Germinal center (tissue), 1 donor: ENCODE measurements at regions not wholly inside any gene's neighbourhood (a gene's known extent, or its start where the extent isn't known, plus 50 kb on each side); places are given as distances from the start of the nearest gene placed in this dataset.

ENCODE experiments used
- DNase-seq: peaks from one replicate; pipeline ENCODE4 v3.0.0; 2012; ENCODE audit warnings: mixed read lengths, low spot score

DNA sequence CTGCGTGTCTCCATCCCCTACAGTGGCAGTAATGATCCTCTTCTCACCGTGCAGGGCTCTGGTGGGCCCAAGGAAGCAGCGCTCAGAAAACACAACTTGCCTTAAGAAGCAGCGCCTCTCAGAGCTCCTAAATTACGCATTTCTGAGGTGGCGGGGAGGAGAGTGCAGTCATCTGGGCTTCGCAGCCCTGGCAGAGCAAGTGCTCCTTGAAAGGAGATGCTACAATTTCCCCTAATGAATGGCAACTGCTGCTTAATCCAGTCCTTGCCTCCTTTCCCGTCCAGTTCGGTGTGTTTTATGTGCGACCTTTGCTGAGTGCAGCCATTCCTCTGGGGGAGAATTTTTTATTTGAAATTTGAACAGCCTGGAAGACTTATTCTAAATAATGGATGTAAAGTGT is 287.3 kb downstream of the PTPRU start:
- no peak for DNase-seq

DNA sequence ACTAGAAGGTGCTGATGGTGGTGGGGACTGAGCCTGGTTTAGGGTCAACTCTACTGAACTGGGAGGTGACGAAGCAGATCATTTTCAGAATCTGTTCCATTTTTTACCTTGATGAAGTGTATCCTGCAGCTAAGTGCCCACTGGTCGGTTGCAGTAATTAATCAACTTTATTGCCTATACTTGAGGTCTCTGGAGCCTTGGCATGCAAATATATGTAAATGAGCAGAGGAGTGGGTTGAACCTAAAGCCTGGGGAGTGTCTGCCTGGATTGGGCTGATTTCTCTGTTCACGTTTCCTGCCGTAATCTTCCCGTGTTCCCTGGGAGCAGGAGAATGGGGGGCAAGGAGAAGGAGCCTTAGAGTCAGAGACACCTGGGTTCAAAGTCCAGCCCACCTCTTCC is 286.8 kb downstream of the PTPRU start:
- no peak for DNase-seq

DNA sequence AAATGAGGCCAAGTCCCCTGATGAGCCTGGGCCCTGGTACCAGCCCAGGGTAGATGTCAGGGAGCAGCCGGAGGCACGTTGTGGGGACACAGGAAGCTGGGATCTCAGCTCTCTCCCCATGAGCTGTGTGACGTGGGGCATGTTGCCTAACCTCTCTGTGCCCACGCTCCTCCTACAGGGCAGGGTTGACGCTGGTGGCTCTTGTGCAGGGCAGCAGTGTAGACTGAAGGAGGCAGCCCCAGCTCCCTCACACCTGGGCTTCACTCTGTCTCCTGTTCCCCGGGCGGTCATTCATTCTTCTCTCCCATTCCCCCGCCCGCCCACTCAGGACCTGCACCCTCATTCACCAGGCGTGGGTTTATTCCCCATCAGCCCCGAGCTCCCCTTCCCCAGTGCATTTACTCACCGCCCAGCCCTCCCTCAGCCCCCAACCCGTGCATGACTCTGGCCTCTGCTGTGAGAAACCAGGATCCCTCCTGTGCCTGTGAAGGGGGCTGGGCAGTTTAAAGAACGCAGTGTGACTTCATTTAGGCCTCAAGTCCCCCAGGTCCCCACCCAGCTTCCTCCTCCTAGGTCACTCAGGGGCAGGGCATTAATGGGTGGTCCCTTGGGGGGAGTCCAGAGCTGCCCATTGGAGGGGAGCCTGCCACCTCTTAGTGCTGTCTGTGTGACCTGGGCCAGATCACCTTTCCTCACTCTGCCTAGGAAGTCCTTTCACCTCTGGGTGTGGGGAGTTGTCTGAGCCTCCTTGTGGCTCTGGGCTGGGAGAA is 285.7 kb downstream of the PTPRU start:
- no peak for DNase-seq

DNA sequence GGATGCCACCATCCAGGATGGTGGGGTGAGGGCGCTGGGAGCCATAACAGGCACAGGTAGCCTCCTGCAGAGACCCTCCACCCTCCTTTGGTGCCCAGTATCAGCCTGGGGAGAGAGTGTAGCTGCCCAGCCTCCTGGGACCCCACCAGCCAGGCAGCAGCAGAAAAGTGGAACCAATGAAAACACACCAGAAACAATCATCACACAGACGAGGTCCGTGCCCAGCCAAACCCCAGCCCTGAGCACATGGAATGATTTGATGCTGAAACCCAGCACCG is 285.1 kb downstream of the PTPRU start:
- DNase-seq, result no peak

DNA sequence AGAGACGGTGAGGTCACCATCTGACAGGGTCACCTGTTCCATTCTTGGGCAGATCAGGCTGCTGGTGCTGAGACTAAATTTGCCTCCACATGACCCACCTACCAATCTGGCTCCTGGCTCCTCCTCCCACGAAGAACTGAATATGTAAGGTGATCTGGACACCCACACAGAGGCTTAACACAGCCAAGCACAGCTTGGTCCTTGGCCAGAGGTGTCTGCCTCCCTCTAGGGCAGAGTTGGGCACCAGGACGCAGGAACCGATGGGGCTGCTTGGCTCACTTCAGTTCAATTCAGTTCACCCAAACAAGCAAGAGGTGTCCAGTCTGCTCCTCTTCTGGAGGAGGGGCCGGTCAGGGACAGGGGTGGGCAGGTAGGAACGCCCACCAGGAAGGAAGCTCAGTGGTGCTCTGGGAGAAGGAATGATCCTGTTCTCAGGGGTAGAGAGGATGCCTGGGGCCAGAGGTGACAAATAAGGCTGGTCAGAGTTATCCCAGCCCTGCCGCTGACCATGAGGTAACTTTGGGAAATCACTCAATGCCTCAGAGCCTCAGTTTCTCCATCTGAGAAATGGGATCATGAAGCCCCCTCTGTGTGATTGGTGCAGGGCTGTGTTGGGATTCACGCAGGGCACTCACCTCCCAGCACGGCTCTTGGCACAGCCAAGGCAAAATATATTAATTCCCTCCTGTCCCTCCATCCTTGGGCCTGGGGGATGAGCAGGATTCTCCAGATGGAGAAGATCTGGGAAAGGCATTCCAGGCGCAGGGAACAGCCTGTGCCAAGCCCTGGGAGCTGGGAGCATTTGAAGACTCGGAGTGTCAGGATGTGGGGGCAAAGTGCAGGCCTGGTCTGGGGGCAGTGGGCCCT is 284.5 kb downstream of the PTPRU start:
- DNase-seq, result no peak

DNA sequence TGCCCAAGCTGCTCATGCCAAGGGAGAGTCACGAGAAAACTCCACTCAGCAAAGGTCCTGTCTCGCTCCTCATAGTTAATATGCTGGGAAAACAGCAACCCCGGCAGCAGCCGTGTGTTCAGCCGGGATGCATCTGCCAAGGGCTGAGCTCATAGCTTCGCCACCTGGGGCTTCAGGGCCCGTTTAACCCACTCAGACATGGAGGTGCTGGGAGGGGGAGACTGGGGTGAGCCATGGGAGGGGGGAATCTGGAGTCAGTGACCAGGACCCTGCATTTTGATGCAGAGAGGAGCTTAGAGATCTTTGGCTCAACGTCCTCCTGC is 283.4 kb downstream of the PTPRU start:
- no peak for DNase-seq

DNA sequence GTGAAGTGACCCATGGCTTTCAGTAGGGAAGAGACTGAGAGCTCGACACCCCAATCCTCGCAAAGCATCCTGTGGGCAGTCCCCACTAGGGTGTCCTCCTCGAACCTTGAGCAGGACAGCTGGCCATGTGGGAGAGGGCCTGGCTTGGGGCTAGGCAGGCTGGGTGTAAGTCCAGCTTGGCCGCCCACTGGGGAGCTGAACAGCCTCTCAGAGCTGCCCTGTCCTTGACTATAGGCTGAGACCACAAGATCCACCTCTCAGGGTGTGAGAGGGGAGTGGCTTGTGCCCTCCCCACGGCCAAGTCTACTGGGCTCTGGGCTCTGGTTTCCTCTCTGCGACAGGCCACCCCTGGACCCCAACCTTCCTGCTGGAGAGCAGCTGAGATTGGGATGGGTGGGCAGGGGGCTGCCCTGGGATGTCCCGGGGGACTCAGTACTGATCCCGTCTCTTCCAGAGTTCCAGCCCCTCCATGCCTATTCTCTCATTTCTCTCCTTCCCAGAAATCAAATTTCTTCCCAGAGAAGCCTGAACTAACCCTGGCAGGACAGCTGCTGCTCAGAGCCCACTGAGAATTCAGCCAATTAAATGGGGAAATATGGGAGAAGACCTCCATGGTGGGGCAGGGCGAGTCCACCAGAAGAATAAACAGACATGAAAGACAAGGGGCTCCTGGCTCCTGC is 282.9 kb downstream of the PTPRU start:
- DNase-seq, result no peak

DNA sequence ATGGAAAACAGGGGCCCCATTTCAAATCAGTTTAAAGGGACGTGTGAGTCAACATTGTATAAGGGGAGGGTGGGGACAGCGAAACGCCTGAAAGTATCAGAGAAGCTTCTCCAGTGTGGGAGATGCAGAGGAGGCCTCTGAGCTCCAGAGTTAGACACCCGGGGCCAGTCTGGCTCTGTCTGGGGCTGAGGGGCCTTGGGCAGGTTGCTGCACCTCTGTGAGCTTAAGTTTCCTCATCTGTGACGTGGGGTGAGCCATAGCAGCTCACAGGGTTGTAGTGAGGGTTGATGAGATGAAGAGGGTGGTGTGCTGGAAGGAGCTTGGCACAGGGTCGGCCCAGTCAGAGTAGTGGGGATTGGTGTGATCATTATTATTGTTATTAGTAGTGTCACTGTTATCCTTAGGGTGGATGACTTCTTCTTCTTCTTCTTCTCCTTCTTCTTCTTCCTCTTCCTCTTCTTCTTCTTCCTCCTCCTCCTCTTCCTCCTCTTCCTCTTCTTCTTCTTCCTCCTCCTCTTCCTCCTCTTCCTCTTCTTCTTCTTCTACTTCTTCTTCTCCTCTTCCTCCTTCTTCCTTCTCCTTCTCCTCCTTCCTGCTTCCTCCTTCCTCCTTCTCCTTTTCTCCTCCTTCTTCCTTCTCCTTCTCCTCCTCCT is 282.0 kb downstream of the PTPRU start:
- no peak for DNase-seq

DNA sequence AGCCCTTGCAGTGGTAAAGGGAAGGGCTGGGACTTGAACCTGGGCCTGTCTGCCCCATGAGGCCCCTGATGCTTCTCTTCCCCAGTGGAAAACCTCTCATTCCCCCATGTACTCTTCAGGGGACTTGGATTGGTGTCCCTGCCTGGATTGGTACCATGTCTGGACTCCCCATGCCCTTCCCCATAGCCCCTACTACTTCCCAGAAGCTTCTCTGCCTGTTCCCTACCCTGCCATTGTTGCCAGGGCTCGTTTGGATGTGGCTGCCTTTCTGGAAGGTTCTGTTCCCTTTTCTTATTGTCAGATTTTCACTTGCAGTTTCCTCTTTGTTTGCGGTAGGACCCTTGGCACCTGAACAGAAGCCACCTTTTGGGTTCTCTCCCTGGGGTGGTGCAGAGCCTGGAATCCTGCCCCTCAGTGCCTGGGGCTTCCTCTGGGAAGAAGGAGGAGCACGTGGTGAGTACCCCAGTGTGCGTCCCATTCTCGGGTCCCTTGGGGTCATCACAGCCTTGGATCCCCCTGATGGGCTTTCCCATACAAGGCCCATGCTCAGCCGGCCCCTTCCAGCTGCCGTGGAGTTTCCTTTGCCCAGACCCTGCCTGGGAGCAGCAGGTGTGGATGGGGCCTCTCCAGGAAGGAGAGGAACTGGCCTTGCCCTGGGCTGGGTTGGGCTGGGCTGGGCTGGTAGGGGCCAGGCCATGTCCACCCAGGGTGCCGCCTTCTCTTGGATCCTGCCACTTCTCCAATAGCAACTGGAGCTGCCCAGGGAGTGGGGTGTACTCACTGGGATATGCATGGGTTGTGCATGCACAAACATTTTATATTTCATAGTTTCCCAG is 281.1 kb downstream of the PTPRU start:
- DNase-seq, result no peak

DNA sequence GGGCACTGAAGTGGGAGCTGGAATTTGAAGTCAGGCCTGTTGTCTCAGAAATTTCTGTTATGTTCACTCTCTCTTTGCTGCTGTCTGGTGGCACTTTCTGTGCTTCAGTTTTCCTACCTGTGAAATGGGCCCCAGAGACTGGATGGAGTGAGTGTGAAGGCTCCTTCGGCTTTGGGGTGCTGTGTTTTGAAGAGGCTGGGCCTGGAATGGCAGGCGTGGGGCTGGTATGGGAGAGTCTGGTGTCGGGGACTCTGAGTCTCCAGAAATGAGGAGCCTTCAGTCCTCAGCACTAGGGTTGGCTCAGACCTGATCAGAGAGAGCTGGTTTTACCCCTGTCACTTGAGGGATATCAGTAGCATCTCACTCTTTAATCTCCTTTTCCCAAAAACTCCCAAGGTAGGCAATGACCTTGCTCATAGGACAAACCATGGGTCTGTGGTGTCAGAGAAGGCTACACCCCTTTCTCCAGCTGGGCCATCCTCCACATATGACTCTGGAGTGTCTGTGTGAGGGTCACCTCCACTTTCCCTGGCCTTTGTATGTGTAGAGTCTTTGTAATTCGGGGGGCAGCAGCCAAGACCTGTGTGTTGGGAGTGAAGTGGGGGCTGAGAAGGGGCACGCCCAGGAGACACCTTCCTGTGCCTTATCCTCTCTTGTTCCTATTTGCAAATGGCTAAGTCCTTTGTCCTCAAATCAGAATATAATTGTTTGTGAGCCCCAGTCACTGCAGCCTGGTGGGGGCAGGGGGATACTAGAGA is 279.9 kb downstream of the PTPRU start:
- no peak for DNase-seq

DNA sequence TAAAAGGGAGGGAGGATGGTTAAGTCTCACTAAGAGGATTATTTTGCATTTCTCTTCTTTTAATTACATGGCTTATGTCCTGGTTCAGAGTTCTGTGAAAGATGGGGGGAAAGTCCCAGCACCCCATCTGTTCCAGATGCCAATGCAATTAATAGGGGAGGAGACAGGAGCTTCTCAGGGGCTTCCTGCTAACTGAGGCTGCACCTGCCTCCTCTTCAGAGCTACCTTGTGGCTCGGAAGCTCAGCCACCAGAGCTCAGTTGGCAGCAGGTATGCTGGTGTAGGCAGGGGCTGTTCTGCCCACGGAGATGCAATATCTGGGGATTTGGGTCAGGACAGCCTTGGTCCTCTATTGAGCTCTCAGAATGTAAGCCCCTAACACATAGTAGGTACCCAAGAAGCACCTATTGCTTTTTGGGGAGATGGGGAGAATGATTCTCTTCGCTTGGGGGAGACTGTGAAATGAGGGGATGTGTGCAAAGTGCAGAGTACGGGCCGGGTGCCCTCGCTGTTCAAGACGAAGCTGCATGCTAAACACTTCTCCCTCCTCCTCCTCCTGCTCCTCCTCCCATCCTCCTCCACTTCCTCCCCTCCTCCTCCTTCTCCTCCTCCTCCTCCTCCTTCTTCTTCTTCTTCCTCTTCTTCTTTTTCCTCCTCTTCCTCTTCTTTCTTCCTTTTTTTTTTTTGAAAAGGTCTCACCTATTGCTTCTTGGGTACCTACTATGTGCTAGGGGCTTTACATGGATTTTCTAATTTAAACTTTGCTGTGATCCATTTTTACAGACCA is 279.0 kb downstream of the PTPRU start:
- DNase-seq, result no peak

DNA sequence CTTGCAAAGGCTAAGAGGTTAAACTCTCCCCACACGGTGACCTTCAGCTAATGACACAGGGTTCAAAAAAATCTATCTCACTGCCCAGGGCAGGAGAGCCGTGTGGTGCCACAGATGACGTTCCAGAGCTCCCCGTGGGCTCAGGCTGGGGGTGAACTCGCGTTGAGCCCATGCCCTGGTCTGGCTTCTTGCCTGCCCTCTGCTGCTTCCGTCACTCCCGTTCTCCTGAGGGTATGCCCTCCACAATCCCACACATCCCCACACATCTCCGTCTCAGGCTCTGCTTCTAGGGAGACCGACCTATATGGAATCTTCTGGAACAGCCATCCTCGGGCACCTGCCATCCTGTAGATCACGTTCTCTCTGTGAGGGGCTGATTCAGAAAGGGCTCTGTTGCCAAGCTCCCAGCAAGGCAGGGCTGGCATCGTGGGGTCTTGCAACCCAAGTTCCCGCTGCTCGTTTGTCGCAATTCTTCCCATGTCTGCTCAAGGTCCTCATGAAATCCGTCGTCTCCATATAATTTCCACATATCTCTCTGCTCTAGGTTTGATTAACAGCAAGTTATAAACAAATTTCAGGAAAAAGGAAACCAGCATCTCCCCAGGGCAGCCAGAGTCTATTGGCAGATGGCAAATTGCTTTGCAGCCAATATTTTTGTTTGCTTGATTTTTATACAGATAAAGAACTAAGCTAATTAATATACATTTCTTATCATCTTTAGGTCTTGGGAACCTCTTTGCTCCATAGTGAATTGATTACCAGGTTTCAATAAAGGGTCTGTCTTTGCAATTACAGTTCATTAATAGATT is 278.2 kb downstream of the PTPRU start:
- DNase-seq, result no peak

DNA sequence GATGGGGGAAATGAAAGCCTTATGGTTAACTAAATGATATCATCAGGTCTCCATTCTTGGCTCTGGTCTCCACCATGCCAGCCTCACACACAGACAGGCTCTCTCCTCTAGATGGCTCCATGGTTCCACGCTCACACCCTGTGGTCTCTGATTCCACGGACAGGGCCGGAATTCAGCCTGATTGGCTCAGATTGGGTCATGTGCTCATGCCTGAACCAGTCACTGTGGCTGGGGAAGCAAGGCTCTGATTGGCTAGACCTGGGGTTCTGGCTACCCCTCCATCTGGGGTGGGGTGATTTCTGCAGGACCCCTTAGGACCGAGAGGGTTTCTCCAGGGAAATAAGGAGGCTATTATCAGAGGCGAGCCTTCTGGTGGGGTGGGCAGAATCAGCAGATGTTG is 277.0 kb downstream of the PTPRU start:
- no peak for DNase-seq

DNA sequence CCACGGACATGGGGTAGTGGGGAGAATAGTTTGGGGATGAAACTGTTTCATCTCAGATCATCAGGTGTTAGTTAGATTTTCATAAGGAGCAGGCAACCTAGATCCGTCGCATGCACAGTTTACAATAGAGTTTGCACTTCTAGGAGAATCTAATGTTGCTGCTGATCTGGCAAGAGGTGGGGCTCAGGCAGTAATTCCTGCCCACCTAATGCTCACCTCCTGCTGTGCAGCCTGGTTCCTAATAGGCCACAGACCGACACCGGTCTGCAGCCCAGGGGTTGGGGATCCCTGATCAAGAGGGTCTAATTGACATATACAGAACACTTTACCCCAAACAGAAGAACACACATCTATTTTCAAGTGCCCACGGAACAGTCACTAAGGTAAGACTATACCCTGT is 275.1 kb downstream of the PTPRU start:
- no peak for DNase-seq

DNA sequence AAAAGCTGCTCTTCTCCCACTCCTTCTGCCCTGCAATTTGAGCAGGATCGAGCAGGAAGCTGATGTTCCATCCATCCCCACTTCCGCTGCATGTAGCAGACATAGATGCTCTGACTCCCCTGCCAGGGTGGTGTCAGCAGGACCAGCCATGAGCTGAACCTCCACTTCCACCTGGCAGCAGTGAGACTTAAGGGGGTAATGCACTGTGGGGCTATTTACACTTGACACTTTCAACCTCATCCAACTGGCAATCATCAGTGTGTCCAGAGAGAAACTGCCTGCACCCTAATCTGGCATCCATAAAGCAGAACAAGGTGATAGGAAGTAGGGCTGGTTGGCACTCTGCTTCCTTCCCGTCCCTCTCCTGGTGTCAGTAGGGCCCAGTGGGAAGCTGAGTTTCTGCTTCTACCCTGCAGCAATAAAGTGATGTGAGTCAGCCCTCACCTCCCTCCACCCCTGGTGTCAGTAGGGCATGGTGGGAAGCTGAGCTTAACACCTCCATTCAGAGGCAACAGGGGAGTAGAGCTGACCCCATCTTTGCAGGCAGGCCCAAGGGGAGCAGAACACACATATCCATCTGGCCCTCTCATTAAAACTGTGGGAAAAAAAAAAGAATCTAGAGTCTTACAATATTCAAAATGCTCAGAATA is 272.3 kb downstream of the PTPRU start:
- DNase-seq, result no peak

DNA sequence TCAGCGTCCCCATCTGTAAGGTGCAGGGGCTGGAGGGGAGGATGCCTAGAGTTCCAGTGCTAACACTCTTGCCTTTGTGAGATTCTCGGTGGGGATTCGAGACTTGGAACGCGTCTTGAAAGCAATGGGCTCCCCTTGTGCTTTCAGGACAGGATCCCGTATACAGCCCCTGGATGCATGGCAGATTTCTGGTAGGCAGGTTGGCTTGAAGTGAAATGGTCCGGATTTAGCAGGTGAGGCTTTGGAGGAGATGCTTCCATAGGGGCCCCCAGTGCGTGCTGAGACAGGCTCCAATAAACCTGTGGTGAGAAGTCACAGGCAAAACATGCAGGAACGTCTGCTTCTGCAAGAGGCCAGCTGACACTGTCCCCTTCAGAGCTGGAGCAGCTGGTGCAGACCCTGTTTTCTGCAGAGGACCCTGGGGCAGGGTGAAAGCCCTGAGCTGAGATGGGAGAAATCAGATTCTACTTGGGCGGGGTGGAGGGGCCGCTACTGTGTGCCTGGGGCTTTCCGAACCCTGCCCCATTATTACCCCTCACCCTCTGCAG is 270.4 kb downstream of the PTPRU start:
- no peak for DNase-seq

DNA sequence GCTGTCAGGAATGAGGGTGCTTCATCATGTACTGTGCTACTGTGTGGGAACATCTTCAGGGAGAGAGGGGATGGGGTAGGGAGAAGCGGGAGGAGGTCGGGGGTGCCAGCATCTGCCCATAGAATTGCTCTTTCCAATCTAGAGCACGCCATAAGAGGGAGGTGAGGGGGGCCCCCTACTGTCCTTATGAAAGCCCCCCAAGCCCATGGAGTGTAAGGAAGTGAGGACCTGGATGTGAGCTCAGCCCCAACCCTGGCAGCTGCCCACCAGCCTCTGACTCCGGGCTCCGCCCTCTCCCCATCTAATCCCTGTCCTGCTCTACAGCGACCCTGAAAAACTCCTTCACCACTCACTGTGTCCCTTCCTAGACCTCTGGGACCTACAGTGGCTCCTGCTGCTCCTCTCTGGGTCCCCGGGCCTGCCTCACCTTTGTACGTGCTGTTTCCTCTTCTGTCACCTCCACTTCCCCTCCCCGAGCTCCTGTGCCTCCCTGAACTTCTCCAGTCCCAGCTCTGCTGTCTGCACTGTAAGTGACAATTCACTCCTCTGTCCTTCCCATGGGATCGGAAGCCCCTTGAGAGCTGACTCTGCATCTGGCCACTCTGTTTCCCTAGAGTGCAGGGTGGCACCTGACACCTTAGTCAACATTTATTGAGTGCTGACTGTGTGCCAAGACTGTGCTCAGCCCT is 269.4 kb downstream of the PTPRU start:
- no peak for DNase-seq
